ENCODE measurements at regions not wholly inside any gene's neighbourhood (a gene's known extent, or its start where the extent isn't known, plus 50 kb on each side); places are given as distances from the start of the nearest gene placed in this dataset.

GRCh38 chr3:13146643-13147143 is 73.5 kb upstream of the IQSEC1 start:
- TF ChIP-seq POLR2A (IDR thresholded peaks at IDR 0.05) (no peak), POLR2AphosphoS5 (IDR thresholded peaks at IDR 0.05) (no peak), CTCF (IDR thresholded peaks at IDR 0.05) (no peak), EP300 (IDR thresholded peaks at IDR 0.05) (no peak)

All from gastroesophageal sphincter (tissue), 3 donors.